ENCODE measurements at regions not wholly inside any gene's neighbourhood (a gene's known extent, or its start where the extent isn't known, plus 50 kb on each side); places are given as distances from the start of the nearest gene placed in this dataset.

- H3K9ac ChIP-seq (ENCODE audit: low read depth, low read length, poor library complexity, severe bottlenecking) = no peak overlapping the region
- no peak overlapping the region for H2AFZ ChIP-seq (ENCODE audit: low read length)
- H3K9me2 ChIP-seq (replicated peaks; ENCODE audit: low read depth, low read length) = no peaks in the 10 kb centered on the region
- H3K4me3 ChIP-seq (ENCODE audit: low read length, poor library complexity, severe bottlenecking) = no peak overlapping the region
- no peaks in the 10 kb centered on the region for H3K9me3 ChIP-seq (ENCODE audit: insufficient read depth, low read depth, low read length)
- no peaks in the 10 kb centered on the region for H4K20me1 ChIP-seq (ENCODE audit: insufficient read depth, low read length, poor library complexity, severe bottlenecking)
- H3F3A ChIP-seq (ENCODE audit: low read depth) = no peaks in the 10 kb centered on the region
- no peaks in the 10 kb centered on the region for H3K4me1 ChIP-seq (ENCODE audit: insufficient read depth, low read length, poor library complexity, severe bottlenecking)
- no peaks in the 10 kb centered on the region for H3K36me3 ChIP-seq (ENCODE audit: insufficient read depth, low read length)
- no peak overlapping the region for H3K4me2 ChIP-seq (ENCODE audit: low read depth, low read length, poor library complexity, severe bottlenecking)
- no peaks in the 10 kb centered on the region for H3K79me2 ChIP-seq (ENCODE audit: insufficient read depth, low read length)
- TF ChIP-seq CTCF (conservative IDR thresholded peaks at IDR 0.05; ENCODE audit: low read length) = no peak
- no peak for TF ChIP-seq EZH2phosphoT487 (IDR thresholded peaks at IDR 0.05; ENCODE audit: borderline replicate concordance)
- no peaks in the 10 kb centered on the region for H3K27me3 ChIP-seq (ENCODE audit: insufficient read depth, low read length, poor library complexity, severe bottlenecking)
Measured at GRCh38 chr1:8139941-8140340, 113.8 kb upstream of the ERRFI1 start.

- Histone ChIP-seq H3K4me1 (ENCODE audit: insufficient read depth, low read length, poor library complexity, severe bottlenecking) (no peaks in the 10 kb centered on the region), H3K36me3 (ENCODE audit: insufficient read depth, low read length) (no peaks in the 10 kb centered on the region), H3K4me3 (ENCODE audit: low read length, poor library complexity, severe bottlenecking) (no peak overlapping the region), H3K27me3 (ENCODE audit: insufficient read depth, low read length, poor library complexity, severe bottlenecking) (no peaks in the 10 kb centered on the region), H3K4me2 (ENCODE audit: low read depth, low read length, poor library complexity, severe bottlenecking) (no peak overlapping the region), H4K20me1 (ENCODE audit: insufficient read depth, low read length, poor library complexity, severe bottlenecking) (no peaks in the 10 kb centered on the region), H3K9me2 (replicated peaks; ENCODE audit: low read depth, low read length) (no peaks in the 10 kb centered on the region), H2AFZ (ENCODE audit: low read length) (no peak overlapping the region), H3K79me2 (ENCODE audit: insufficient read depth, low read length) (no peaks in the 10 kb centered on the region), H3K9me3 (ENCODE audit: insufficient read depth, low read depth, low read length) (no peaks in the 10 kb centered on the region), H3K9ac (ENCODE audit: low read depth, low read length, poor library complexity, severe bottlenecking) (no peak overlapping the region), H3F3A (ENCODE audit: low read depth) (no peaks in the 10 kb centered on the region)
- TF ChIP-seq EZH2phosphoT487 (IDR thresholded peaks at IDR 0.05; ENCODE audit: borderline replicate concordance) (no peak), CTCF (conservative IDR thresholded peaks at IDR 0.05; ENCODE audit: low read length) (no peak)
Measured at GRCh38 chr1:8139383-8139782, 113.3 kb upstream of the ERRFI1 start.

GRCh38 chr1:8138673-8139072 lies 112.6 kb upstream of the ERRFI1 start:
- TF ChIP-seq EZH2phosphoT487 (IDR thresholded peaks at IDR 0.05; ENCODE audit: borderline replicate concordance) (no peak), CTCF (conservative IDR thresholded peaks at IDR 0.05; ENCODE audit: low read length) (no peak)
- H3K4me3 ChIP-seq (ENCODE audit: low read length, poor library complexity, severe bottlenecking) = no peak overlapping the region

More at GRCh38 chr1:8138673-8139072, 112.6 kb upstream of the ERRFI1 start:
- H3K27me3 ChIP-seq (ENCODE audit: insufficient read depth, low read length, poor library complexity, severe bottlenecking) = no peaks in the 10 kb centered on the region
- H3F3A ChIP-seq (ENCODE audit: low read depth) = no peaks in the 10 kb centered on the region
- no peak overlapping the region for H3K4me2 ChIP-seq (ENCODE audit: low read depth, low read length, poor library complexity, severe bottlenecking)
- H3K9me2 ChIP-seq (replicated peaks; ENCODE audit: low read depth, low read length) = no peaks in the 10 kb centered on the region
- H4K20me1 ChIP-seq (ENCODE audit: insufficient read depth, low read length, poor library complexity, severe bottlenecking) = no peaks in the 10 kb centered on the region
- no peaks in the 10 kb centered on the region for H3K9me3 ChIP-seq (ENCODE audit: insufficient read depth, low read depth, low read length)
- H3K9ac ChIP-seq (ENCODE audit: low read depth, low read length, poor library complexity, severe bottlenecking) = no peak overlapping the region
- H2AFZ ChIP-seq (ENCODE audit: low read length) = no peak overlapping the region
- no peaks in the 10 kb centered on the region for H3K36me3 ChIP-seq (ENCODE audit: insufficient read depth, low read length)
- H3K4me1 ChIP-seq (ENCODE audit: insufficient read depth, low read length, poor library complexity, severe bottlenecking) = no peaks in the 10 kb centered on the region
- no peaks in the 10 kb centered on the region for H3K79me2 ChIP-seq (ENCODE audit: insufficient read depth, low read length)

All from Loucy (cell line).